GM19455 (cell line): ENCODE measurements at regions not wholly inside any gene's neighbourhood (a gene's known extent, or its start where the extent isn't known, plus 50 kb on each side); places are given as distances from the start of the nearest gene placed in this dataset.

Source experiments
- ATAC-seq: cut with Tn5 transposase; IDR thresholded peaks from one replicate; pipeline ENCODE4 v1.9.1; 2021; ENCODE audit not compliant: unreplicated experiment

GRCh38 chr4:90007494-90008167, 113.0 kb downstream of the MMRN1 start:
- no peak for ATAC-seq

- ATAC-seq, result no peak
Observed at GRCh38 chr4:90012918-90013317, 114.3 kb upstream of the CCSER1 start.

- no peak for ATAC-seq
Observed at GRCh38 chr4:90024519-90024918, 102.7 kb upstream of the CCSER1 start.

- ATAC-seq, result no peak
Observed at GRCh38 chr4:90025248-90025647, 101.9 kb upstream of the CCSER1 start.

GRCh38 chr4:90027565-90027964, 99.6 kb upstream of the CCSER1 start:
- peak; percentile 53 for ATAC-seq

GRCh38 chr4:90028460-90028859, 98.7 kb upstream of the CCSER1 start:
- ATAC-seq, result no peak

- no peak for ATAC-seq
Observed at GRCh38 chr4:90030202-90030601, 97.0 kb upstream of the CCSER1 start.

- ATAC-seq, result no peak
Observed at GRCh38 chr4:90030953-90031352, 96.2 kb upstream of the CCSER1 start.

GRCh38 chr4:90039122-90039521, 88.1 kb upstream of the CCSER1 start:
- ATAC-seq, result no peak

- ATAC-seq, result no peak
Observed at GRCh38 chr4:90051999-90052398, 75.2 kb upstream of the CCSER1 start.

- no peak for ATAC-seq
Observed at GRCh38 chr4:90057091-90057490, 70.1 kb upstream of the CCSER1 start.

- no peak for ATAC-seq
Observed at GRCh38 chr4:90060039-90060438, 67.2 kb upstream of the CCSER1 start.

GRCh38 chr4:90061881-90062280, 65.3 kb upstream of the CCSER1 start:
- ATAC-seq, result no peak

GRCh38 chr4:90064196-90064595, 63.0 kb upstream of the CCSER1 start:
- ATAC-seq, result no peak

GRCh38 chr4:90069151-90069550, 58.0 kb upstream of the CCSER1 start:
- no peak for ATAC-seq

GRCh38 chr4:90071289-90072235, 55.6 kb upstream of the CCSER1 start:
- no peak for ATAC-seq

GRCh38 chr4:90074322-90074886, 52.8 kb upstream of the CCSER1 start:
- no peak for ATAC-seq
